H1 (cell line): ENCODE measurements at regions not wholly inside any gene's neighbourhood (a gene's known extent, or its start where the extent isn't known, plus 50 kb on each side); places are given as distances from the start of the nearest gene placed in this dataset.

ENCODE experiments used
- BACH1 ChIP-seq: IDR thresholded peaks from 2 replicates; pipeline ENCODE4 v1.6.1; 2012; ENCODE audit warnings: low read length, improper control_type of control experiment
- CHD1 ChIP-seq: IDR thresholded peaks from 2 replicates; pipeline ENCODE4 v1.6.1; 2012; ENCODE audit warnings: low read depth, low read length, improper control_type of control experiment
- E2F6 ChIP-seq: IDR thresholded peaks from 2 replicates; pipeline ENCODE4 v1.6.1; 2012; ENCODE audit warnings: inconsistent platforms
- EP300 ChIP-seq, 2 experiments: IDR thresholded peaks; 1 replicate in 1 of 2; 2 replicates in 1 of 2; pipeline ENCODE4 v1.6.1; 2011 to 2012; ENCODE audit warnings: low read depth in 2 of 2, low read length in 2 of 2, mild to moderate bottlenecking in 2 of 2, borderline replicate concordance in 1 of 2, inconsistent platforms in 1 of 2, moderate library complexity in 1 of 2
- GABPA ChIP-seq: IDR thresholded peaks from 2 replicates; pipeline ENCODE4 v1.6.1; 2011; ENCODE audit warnings: mild to moderate bottlenecking, low read length, moderate library complexity, borderline replicate concordance; ENCODE audit not compliant: insufficient read depth
- KDM1A ChIP-seq: fragments of 200-600, 300-600 bp; sonication (generic); IDR thresholded peaks from 2 replicates; pipeline ENCODE4 v1.7.1; 2016; ENCODE audit warnings: mild to moderate bottlenecking, low read length, borderline replicate concordance
- POLR2AphosphoS5 ChIP-seq: IDR thresholded peaks from 2 replicates; pipeline ENCODE4 v1.6.1; 2011; ENCODE audit warnings: low read depth, low read length
- SUZ12 ChIP-seq: fragments of 200-600 bp; sonication (generic); IDR thresholded peaks from 2 replicates; pipeline ENCODE4 v1.6.1; 2012; ENCODE audit warnings: mild to moderate bottlenecking, inconsistent platforms, low read length, moderate library complexity, mixed read lengths
- TAF1 ChIP-seq: IDR thresholded peaks from 2 replicates; pipeline ENCODE4 v1.6.1; 2011; ENCODE audit warnings: mild to moderate bottlenecking, low read depth, low read length
- USF2 ChIP-seq: IDR thresholded peaks from 2 replicates; pipeline ENCODE4 v1.6.1; 2011; ENCODE audit warnings: low read length, improper control_type of control experiment
- YY1 ChIP-seq: IDR thresholded peaks from 2 replicates; pipeline ENCODE4 v1.6.1; 2011; ENCODE audit warnings: low read depth, mild to moderate bottlenecking, low read length
- ZNF274 ChIP-seq: IDR thresholded peaks from 2 replicates; pipeline ENCODE4 v1.7.0; 2012; ENCODE audit warnings: low read length, borderline replicate concordance; ENCODE audit errors: extremely low read depth
- TF ChIP-seq, protein P1 (sequence below), 3 experiments: IDR thresholded peaks; 1 replicate in 2 of 3; 2 replicates in 1 of 3; pipeline versions ENCODE4 v1.5.1 to v1.6.1; 2011; ENCODE audit warnings: low read length in 3 of 3, mild to moderate bottlenecking in 3 of 3, inconsistent platforms in 2 of 3, low read depth in 1 of 3, moderate library complexity in 1 of 3; ENCODE audit not compliant: insufficient read depth in 1 of 3; ENCODE audit errors: control extremely low read depth in 1 of 3
- TF ChIP-seq, protein P2 (sequence below): IDR thresholded peaks from 2 replicates; pipeline ENCODE4 v1.6.1; 2012; ENCODE audit warnings: inconsistent platforms

DNA sequence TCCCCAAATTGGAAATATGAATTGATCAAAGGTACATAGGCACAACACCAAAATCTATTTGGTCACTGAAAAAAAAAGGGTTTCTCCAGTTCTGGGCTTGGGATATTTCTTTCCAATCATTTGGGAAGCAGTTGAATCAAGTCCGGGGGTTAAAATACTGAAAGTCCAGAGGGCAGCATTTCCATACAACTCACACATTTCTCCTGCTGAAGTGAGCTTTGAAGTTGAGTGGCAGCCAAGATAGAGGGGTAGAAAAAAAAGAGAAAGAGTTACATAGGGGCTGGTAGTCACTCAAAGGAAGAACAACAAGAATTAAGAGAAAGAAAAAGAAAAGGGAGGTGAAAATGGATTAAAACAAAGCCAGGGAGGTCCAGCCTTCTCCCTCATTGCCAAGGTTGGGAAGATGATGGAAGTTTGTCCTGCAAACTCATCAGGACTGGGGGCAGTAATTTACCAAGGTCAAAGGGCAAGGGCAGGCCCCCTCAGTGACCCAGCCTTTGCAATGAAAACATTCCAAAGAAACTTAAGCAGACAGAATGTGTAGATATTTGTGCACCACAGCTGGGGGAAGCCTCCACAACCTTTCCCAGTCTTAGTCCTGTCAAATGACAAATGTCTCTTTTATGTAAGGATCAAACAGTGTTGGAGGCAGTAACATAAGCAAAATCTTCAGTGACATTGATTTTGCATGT, 525.3 kb upstream of the JARID2 start:
- TF ChIP-seq EP300 (IDR thresholded peaks at IDR 0.05; ENCODE audit: borderline replicate concordance in 1 of 2, low read depth in 2 of 2, low read length in 2 of 2) (no peak), GABPA (no peak), KDM1A (no peak), ZNF274 (no peak), YY1 (no peak), BACH1 (no peak), POLR2AphosphoS5 (no peak), SUZ12 (no peak), E2F6 (no peak), USF2 (no peak), CHD1 (no peak), TAF1 (no peak)
- TF ChIP-seq, protein P1, sequence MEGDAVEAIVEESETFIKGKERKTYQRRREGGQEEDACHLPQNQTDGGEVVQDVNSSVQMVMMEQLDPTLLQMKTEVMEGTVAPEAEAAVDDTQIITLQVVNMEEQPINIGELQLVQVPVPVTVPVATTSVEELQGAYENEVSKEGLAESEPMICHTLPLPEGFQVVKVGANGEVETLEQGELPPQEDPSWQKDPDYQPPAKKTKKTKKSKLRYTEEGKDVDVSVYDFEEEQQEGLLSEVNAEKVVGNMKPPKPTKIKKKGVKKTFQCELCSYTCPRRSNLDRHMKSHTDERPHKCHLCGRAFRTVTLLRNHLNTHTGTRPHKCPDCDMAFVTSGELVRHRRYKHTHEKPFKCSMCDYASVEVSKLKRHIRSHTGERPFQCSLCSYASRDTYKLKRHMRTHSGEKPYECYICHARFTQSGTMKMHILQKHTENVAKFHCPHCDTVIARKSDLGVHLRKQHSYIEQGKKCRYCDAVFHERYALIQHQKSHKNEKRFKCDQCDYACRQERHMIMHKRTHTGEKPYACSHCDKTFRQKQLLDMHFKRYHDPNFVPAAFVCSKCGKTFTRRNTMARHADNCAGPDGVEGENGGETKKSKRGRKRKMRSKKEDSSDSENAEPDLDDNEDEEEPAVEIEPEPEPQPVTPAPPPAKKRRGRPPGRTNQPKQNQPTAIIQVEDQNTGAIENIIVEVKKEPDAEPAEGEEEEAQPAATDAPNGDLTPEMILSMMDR (IDR thresholded peaks at IDR 0.05; ENCODE audit: control extremely low read depth in 1 of 3, insufficient read depth in 1 of 3, low read depth in 1 of 3, low read length in 3 of 3), result no peak
- TF ChIP-seq, protein P2, sequence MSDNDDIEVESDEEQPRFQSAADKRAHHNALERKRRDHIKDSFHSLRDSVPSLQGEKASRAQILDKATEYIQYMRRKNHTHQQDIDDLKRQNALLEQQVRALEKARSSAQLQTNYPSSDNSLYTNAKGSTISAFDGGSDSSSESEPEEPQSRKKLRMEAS, result no peak
